Neural progenitor cell (in vitro differentiated cells): ENCODE measurements at regions not wholly inside any gene's neighbourhood (a gene's known extent, or its start where the extent isn't known, plus 50 kb on each side); places are given as distances from the start of the nearest gene placed in this dataset.
"Not testable (repeated sequence)": the region's sequence is repeated elsewhere in the genome, so short reads cannot be mapped to it uniquely, and the experiment has no call there.

ENCODE experiments used
- DNase-seq: peaks from one replicate; pipeline ENCODE4 v3.0.0-alpha.2; 2016; ENCODE audit warnings: low spot score
- H2AFZ ChIP-seq: fragments of 200-600 bp; sonication (generic); replicated peaks from 2 replicates; pipeline ENCODE4 v1.6.1; 2016; ENCODE audit warnings: antibody characterized with exemption
- H3F3A ChIP-seq: fragments of 200-600 bp; sonication (generic); 2 replicates; pipeline ENCODE4 v1.6.1; 2016; ENCODE audit warnings: antibody characterized with exemption, low read depth
- H3K27ac ChIP-seq: fragments of 200-600 bp; sonication (generic); 2 replicates; pipeline ENCODE4 v1.5.1; 2016; ENCODE audit warnings: mild to moderate bottlenecking
- H3K27me3 ChIP-seq: fragments of 200-600 bp; sonication (generic); 2 replicates; pipeline ENCODE4 v1.6.1; 2016; ENCODE audit warnings: mild to moderate bottlenecking, moderate library complexity
- H3K36me3 ChIP-seq: fragments of 200-600 bp; sonication (generic); 2 replicates; pipeline ENCODE4 v1.5.1; 2016
- H3K4me1 ChIP-seq: fragments of 200-600 bp; sonication (generic); 2 replicates; pipeline ENCODE4 v1.6.1; 2016; ENCODE audit warnings: mixed run types
- H3K4me2 ChIP-seq: fragments of 200-600 bp; sonication (generic); 2 replicates; pipeline ENCODE4 v1.6.1; 2016
- H3K4me3 ChIP-seq: fragments of 200-600 bp; sonication (generic); 2 replicates; pipeline ENCODE4 v1.5.1; 2016
- H3K79me2 ChIP-seq: fragments of 200-600 bp; sonication (generic); 2 replicates; pipeline ENCODE4 v1.6.1; 2016; ENCODE audit warnings: low read depth
- H3K9ac ChIP-seq: fragments of 200-600 bp; sonication (generic); 2 replicates; pipeline ENCODE4 v1.6.1; 2016
- H3K9me3 ChIP-seq: fragments of 200-600 bp; sonication (generic); 2 replicates; pipeline ENCODE4 v1.5.1; 2016; ENCODE audit warnings: low read depth
- H4K20me1 ChIP-seq: fragments of 200-600 bp; sonication (generic); 2 replicates; pipeline ENCODE4 v1.6.1; 2016; ENCODE audit warnings: low read depth
- H3K27ac Mint-ChIP-seq: 3 replicates; pipeline ENCODE4 v1.8.0; 2021; ENCODE audit warnings: mixed read lengths
- H3K27me3 Mint-ChIP-seq: 2 replicates; pipeline ENCODE4 v1.8.0; 2022; ENCODE audit warnings: low read depth, mild to moderate bottlenecking, inconsistent platforms, moderate library complexity, mixed read lengths; ENCODE audit not compliant: insufficient read depth
- H3K36me3 Mint-ChIP-seq: 3 replicates; pipeline ENCODE4 v1.8.0; 2021; ENCODE audit warnings: mixed read lengths
- H3K4me1 Mint-ChIP-seq: 3 replicates; pipeline ENCODE4 v1.8.0; 2021; ENCODE audit warnings: mixed read lengths
- H3K4me3 Mint-ChIP-seq: 3 replicates; pipeline ENCODE4 v1.8.0; 2021; ENCODE audit warnings: mild to moderate bottlenecking, moderate library complexity, mixed read lengths
- H3K9me3 Mint-ChIP-seq: 3 replicates; pipeline ENCODE4 v1.8.0; 2020; ENCODE audit warnings: mixed read lengths
- EZH2 ChIP-seq: fragments of 200-600 bp; sonication (generic); IDR thresholded peaks from 2 replicates; pipeline ENCODE4 v1.6.1; 2017; ENCODE audit warnings: antibody characterized with exemption, mild to moderate bottlenecking, moderate library complexity
- EZH2phosphoT487 ChIP-seq: fragments of 200-600 bp; sonication (generic); IDR thresholded peaks from 2 replicates; pipeline ENCODE4 v1.6.1; 2017; ENCODE audit warnings: antibody characterized with exemption
- TF ChIP-seq, protein P1 (sequence below): fragments of 200-600 bp; sonication (generic); IDR thresholded peaks from 2 replicates; pipeline ENCODE4 v1.5.1; 2017; ENCODE audit warnings: antibody characterized with exemption, mild to moderate bottlenecking

DNA sequence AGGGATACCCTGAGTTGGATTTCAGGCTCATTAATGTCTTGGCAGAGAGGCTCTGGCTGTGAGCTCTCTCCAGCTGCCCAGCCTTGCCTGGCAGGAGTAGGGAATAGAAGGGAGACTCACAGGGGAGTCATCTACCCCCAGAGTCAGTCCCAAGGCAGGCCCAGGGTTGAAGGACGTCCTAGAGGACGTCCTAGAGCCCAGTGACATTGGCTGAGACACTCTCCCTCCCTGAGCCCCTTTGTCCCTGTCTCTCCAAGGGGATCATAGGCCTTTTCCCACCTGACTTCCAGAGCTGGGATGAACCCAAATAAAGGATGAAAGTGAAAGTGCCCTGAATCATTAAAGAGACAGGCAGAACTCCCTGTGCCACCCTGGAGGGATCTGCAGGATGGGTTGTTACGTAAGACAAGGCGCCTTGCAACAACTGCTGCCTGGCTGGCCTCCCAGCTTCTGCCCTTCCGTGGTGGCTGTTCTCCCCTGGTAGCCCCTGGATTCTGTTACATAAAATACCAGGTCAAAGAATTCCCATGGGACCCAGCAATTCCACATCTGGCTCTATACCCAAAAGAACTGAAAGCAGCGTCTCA lies 53.6 kb upstream of the SIRPA start:
- TF ChIP-seq, protein P1, sequence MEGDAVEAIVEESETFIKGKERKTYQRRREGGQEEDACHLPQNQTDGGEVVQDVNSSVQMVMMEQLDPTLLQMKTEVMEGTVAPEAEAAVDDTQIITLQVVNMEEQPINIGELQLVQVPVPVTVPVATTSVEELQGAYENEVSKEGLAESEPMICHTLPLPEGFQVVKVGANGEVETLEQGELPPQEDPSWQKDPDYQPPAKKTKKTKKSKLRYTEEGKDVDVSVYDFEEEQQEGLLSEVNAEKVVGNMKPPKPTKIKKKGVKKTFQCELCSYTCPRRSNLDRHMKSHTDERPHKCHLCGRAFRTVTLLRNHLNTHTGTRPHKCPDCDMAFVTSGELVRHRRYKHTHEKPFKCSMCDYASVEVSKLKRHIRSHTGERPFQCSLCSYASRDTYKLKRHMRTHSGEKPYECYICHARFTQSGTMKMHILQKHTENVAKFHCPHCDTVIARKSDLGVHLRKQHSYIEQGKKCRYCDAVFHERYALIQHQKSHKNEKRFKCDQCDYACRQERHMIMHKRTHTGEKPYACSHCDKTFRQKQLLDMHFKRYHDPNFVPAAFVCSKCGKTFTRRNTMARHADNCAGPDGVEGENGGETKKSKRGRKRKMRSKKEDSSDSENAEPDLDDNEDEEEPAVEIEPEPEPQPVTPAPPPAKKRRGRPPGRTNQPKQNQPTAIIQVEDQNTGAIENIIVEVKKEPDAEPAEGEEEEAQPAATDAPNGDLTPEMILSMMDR: no peak
- TF ChIP-seq EZH2 (no peak), EZH2phosphoT487 (no peak)
- Histone ChIP-seq H3K4me1 (peaks cover 3% of the 10 kb centered on the region), H3K27me3 (no peaks in the 10 kb centered on the region), H3K9me3 (no peaks in the 10 kb centered on the region), H3K36me3 (no peaks in the 10 kb centered on the region), H3K4me2 (no peak overlapping the region), H3F3A (peaks cover 15% of the 10 kb centered on the region), H3K4me3 (no peak overlapping the region), H3K9ac (no peak overlapping the region), H2AFZ (no peak overlapping the region), H4K20me1 (no peaks in the 10 kb centered on the region), H3K27ac (no peak overlapping the region), H3K79me2 (no peaks in the 10 kb centered on the region)
- Mint-ChIP-seq H3K4me3 (no peak overlapping the region), H3K4me1 (peaks cover 24% of the 10 kb centered on the region), H3K27ac (peak overlapping the region; percentile 43), H3K27me3 (peaks cover 11% of the 10 kb centered on the region), H3K36me3 (no peaks in the 10 kb centered on the region), H3K9me3 (no peaks in the 10 kb centered on the region)
- no peak for DNase-seq

DNA sequence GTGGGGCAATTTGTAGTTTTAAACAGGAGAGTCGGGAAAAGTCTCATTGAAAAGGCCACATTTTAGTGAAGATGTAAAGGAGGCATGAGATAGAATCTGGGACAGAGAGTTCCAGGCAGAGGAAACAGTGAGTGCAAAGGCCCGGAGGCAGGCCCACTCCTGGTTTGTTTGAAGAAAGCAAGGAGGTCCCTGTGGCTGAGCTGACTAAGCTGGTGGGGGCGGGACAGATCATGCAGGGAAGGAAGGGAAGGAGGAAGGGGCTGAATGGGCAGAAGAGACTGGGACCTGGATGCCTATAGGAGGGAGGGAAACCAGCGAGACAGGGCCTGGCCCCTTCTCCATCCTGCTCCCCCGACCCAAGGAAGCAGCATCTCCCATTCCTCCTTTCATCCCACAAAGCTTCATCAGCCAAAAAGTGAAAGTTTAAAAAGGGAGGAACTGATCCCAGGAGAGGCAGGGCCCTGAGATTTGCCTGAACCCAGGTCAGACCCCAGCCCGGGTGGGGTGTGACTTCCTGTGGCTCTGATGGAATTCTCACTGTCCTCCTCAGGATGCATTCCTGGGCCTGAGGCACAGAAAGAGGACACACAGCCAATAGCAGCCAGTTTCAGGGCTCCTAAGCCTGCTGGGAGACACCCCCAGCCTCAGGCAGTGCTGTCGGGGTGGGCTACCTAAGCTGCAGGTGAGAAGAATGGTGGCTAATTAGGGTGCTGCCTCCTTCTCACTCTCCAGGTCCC lies 54.2 kb upstream of the SIRPA start:
- Histone ChIP-seq H3K36me3 (no peaks in the 10 kb centered on the region), H3K9ac (no peak overlapping the region), H3F3A (peaks cover 15% of the 10 kb centered on the region), H3K4me3 (no peak overlapping the region), H3K27ac (no peak overlapping the region), H2AFZ (no peak overlapping the region), H3K4me2 (no peak overlapping the region), H3K9me3 (no peaks in the 10 kb centered on the region), H3K4me1 (peaks cover 4% of the 10 kb centered on the region), H4K20me1 (no peaks in the 10 kb centered on the region), H3K27me3 (no peaks in the 10 kb centered on the region), H3K79me2 (no peaks in the 10 kb centered on the region)
- Mint-ChIP-seq H3K4me1 (peaks cover 30% of the 10 kb centered on the region), H3K9me3 (no peaks in the 10 kb centered on the region), H3K36me3 (no peaks in the 10 kb centered on the region), H3K27ac (peak overlapping the region; percentile 2), H3K27me3 (peaks cover 15% of the 10 kb centered on the region), H3K4me3 (no peak overlapping the region)
- TF ChIP-seq, protein P1: no peak
- no peak for TF ChIP-seq EZH2phosphoT487
- no peak for TF ChIP-seq EZH2
- DNase-seq: no peak

DNA sequence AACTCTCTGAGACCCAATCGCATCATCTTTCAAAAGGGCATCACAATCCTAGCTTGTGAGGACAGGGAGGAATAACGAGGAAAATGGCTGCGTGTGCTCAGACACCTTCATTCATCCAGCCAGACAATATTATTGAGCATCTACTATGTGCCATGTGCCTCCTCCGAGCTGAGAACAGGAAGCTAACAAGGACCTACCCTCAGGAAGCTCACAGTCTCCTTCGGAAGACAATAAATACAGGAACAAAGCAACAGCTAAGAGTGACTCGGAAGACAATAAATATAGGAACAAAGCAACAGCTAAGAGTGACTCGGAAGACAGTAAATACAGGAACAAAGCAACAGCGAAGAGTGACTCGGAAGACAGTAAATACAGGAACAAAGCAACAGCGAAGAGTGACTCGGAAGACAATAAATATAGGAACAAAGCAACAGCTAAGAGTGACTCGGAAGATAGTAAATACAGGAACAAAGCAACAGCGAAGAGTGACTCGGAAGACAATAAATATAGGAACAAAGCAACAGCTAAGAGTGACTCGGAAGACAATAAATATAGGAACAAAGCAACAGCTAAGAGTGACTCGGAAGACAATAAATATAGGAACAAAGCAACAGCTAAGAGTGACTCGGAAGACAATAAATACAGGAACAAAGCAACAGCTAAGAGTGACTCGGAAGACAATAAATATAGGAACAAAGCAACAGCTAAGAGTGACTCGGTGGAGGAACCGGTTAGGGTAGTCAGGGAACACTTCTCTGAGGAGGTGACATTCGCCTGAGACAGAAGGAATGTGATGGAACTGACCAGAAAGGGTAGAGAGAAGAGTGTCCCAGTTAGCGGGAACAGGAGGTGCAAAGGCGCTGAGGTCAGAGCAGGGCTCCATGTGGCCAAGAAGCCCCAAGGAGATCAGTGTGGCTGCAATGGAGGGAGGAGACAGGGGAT lies 55.6 kb upstream of the SIRPA start:
- not testable (repeated sequence) for H4K20me1 ChIP-seq, H3K4me2 ChIP-seq, H3K9me3 ChIP-seq, H3K9me3 Mint-ChIP-seq, H3K4me3 ChIP-seq, H3K27ac ChIP-seq, H3K79me2 ChIP-seq, H3K36me3 ChIP-seq, H3K27me3 ChIP-seq, H3K36me3 Mint-ChIP-seq, H3K9ac ChIP-seq, H2AFZ ChIP-seq, DNase-seq
- H3K4me1 ChIP-seq: peaks cover 13% of the 10 kb centered on the region
- peaks cover 15% of the 10 kb centered on the region for H3K27me3 Mint-ChIP-seq
- peak overlapping the region; percentile 95 for H3K27ac Mint-ChIP-seq
- H3K4me3 Mint-ChIP-seq: peak overlapping the region; percentile 66
- peaks cover 15% of the 10 kb centered on the region for H3F3A ChIP-seq
- H3K4me1 Mint-ChIP-seq: peaks cover 41% of the 10 kb centered on the region
